GM18870 (cell line): ENCODE measurements at regions not wholly inside any gene's neighbourhood (a gene's known extent, or its start where the extent isn't known, plus 50 kb on each side); places are given as distances from the start of the nearest gene placed in this dataset.

Experiments
- ATAC-seq: cut with Tn5 transposase; IDR thresholded peaks from one replicate; pipeline ENCODE4 v1.9.1; 2021; ENCODE audit warnings: moderate library complexity; ENCODE audit not compliant: unreplicated experiment

GRCh38 chr10:44201011-44201410, 183.9 kb downstream of the CXCL12 start:
- no peak for ATAC-seq

DNA sequence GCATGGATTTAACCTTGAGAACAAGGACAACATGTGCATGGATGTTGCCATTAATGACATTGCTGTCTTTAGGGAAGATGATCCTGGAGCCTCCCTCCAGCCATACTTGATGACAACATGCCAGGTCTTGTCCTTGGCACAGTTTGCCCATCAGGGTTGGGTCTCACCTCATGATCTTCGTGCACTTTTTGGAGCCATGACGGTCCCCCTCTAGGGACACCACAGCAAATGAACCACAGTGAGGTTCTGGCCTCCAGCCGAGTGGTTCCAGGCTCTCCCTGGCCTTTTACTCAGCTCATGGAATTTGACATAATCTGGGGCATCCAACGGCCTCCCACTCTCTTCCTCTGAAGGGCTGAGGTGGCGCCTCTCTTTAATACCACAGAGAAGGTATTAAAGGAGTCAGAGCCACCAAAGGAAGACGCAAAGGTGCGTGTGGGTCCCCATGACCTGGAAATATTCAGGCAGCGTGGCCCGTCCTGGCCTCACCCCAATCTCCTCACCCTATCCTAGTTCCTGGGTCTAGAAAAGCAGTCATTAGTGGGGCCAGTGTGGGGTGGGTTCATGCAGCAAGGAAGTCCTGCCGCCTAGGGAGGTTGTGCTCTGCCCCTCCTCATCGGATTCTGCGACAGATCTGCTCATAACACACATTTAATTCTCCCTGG, 184.8 kb downstream of the CXCL12 start:
- ATAC-seq = no peak

GRCh38 chr10:44199267-44199666, 185.6 kb downstream of the CXCL12 start:
- ATAC-seq = no peak

DNA sequence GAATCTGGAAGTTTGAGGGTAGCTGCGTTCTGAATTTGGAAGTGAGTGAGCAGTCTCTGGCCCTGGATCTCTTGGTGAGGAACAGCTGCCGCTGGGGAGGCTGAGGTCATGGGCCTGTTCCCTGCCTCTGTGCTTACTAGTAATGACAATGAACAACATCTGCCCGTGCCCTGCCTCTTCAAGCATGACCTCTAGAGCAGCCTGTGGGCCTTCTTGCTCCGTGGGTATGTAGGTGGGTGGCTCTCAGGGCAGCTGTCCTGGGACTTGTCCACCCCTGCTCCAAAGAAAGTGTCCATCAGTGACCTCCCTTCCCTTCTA, 186.2 kb downstream of the CXCL12 start:
- ATAC-seq = no peak

DNA sequence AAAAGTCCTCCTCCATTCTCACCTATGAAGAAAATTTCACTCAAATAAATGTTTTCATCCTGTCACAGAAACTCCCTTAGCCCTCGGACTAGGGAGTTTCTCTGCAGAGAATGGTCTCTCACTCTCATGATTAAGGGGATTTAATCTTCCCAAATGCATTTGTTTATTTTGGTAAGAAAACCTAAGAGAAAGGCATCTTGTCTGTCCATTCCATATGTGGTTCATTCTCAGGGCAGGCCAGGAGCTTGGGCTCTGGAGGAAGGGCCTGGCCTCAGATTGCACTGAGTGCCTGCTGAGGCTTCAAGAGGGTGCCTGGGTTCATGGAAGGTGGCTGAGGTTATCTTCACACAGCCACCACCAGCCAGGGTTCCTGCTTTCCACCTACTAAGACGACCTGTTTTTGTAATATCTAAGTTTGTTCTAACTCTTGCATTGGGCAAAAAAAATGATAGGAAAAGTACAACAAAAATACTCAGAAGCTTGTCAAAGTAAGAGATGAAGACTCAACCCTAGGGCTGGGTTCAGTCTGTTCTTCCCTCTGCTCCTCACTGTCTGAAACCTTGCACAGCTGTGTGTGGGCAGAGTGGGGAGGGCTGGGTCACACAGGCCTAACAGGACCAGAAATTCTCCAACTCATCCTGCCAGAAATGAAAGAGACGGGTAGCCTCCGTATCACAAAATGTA, 186.7 kb downstream of the CXCL12 start:
- ATAC-seq = no peak

- no peak for ATAC-seq
These were observed 187.3 kb downstream of the CXCL12 start for GRCh38 chr10:44197646-44198045.

- no peak for ATAC-seq
These were observed 188.6 kb downstream of the CXCL12 start for GRCh38 chr10:44196336-44196735.

DNA sequence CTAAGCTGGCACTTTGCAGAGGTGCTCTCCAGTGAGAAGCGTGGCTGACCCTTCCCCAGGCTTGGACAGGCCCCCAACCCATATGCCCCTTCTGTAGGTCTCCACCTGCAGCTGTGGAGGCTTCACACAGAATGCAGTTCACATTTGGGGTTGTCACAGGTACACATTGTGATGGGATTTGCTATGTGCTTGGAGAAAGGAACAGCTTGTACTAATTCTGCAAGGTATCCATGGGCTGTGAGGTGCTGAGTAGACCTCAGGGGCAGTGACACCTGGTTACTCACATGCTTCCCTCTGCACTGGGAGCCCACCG, 188.9 kb downstream of the CXCL12 start:
- ATAC-seq = no peak

GRCh38 chr10:44195112-44196007, 189.5 kb downstream of the CXCL12 start:
- no peak for ATAC-seq

DNA sequence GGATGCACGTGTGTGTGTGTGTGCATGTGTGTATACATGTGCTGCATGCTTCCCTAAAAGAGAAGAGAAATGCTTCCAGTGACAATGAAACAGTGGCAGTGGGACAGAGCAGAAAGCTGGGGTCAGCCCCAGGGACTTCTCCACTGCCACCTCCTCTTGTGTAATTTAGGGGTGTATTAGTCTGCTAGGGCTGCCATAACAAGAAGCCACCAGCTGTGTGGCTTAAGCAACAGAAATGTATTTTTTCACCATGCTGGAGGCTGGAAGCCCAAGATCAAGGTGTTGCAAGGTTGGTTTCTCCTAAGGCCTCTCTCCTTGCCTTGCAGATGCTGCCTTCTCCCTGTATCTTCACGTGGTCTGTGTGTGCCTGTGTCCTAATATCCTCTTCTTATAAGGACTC, 190.5 kb downstream of the CXCL12 start:
- no peak for ATAC-seq

- no peak for ATAC-seq
These were observed 191.2 kb downstream of the CXCL12 start for GRCh38 chr10:44193567-44194220.

GRCh38 chr10:44193166-44193565, 191.7 kb downstream of the CXCL12 start:
- ATAC-seq = no peak

DNA sequence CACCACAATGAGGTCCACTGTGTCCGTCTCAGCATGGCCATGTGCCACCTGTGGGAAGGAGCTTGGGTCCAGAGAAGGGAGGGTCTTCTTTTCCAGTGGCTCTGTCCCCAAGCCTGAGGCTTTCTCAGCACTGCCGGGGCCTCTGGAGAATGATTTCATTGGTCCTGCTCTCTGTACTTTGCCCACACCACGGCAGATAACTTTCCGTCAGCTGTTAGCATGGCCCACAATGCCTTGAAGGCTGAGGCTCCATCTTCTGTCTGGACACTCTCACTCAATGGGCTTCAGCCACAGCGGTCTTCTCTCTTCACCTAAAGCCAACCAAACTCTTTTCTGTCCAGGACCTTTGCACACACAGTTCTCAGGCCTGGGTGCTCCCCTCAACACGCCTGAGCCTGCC, 192.5 kb downstream of the CXCL12 start:
- no peak for ATAC-seq

DNA sequence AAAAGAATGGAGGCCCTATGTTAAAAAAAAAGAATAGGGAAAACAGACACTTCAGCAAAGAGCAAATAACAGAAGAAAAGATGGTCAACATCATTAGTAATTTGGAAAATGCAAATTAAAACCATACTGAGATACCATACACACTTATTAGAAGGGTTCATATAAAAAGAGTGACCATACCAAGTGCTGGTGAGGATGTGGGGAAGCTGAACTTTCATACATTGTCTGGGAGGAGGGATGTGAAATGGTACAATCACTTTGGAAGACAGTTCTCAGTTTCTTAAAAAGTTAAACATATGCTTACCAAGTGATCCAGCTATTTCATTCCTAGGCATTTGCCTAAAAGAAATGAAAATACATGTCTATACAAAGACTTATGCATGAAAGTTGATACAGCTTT, 194.4 kb downstream of the CXCL12 start:
- ATAC-seq = no peak

DNA sequence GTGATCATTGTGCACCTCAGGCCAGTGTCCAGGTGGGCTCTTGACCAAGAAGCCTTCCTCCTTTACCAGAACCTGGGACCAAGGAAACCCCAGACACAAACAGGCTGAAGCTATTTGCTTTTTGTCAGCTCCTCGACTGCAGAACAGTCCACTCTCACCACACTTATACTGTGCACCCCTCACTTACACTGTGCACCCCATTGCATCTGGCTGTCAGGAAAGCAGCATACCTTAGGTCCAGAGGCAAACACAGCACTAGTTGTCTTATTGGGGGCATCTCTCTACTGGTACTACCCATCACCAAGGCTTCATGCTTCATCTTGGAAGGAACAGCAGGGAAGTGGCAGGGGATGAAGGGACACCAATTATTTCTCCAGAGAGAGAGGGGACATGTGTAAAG, 198.1 kb downstream of the CXCL12 start:
- no peak for ATAC-seq

- ATAC-seq = no peak
These were observed 198.7 kb downstream of the CXCL12 start for GRCh38 chr10:44186150-44186549.

DNA sequence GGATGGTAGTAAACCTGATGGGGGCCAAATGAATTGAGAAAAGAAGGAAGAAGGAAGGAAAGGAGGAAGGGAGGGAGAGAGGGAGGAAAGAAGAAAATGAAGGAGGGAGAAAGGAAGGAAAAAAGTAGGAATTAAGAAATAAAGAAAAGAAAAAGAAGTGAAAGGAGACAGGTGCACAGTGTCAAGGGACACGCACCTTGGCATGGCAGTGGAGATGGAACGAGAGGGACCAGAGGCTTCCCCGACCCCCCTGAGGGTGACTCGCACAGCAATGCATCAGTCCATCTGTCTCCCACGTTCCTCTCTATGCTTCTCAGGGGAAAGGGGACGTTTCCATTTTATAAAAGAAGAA, 199.6 kb downstream of the CXCL12 start:
- ATAC-seq = no peak

DNA sequence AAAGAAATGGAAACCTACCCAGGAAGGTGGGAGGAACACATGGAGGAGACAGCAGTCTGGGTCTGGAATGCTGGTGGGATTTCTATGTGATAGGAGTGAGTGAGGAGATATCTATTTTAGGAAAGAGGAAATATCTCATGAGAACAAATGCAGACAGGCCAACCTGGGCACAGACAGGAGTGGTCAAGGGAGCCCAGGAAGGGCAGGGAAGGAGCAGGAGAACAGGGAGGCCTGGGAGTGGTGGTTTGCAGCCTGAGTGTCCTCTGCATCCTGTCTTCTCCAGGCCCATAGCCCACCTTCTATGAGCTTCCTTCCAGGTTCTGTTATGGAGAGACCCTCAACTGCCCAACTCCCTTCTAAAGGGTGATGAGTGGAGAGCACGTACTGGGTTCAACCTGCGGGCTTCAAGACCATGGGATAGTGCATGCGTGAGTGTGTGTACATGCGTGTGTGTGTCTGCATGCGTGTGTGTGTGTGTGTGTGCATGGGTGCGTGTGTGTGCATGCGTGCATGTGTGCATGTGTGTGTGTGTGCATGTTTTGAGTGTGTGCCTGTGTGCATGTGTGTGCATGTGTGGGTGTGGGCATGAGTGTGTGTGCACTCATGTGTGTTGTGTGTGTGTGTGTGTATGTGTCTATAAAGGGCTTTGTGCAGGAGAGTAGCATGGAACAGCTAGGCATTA, 200.1 kb downstream of the CXCL12 start:
- no peak for ATAC-seq

GRCh38 chr10:44183667-44184632, 200.9 kb downstream of the CXCL12 start:
- ATAC-seq = no peak

- no peak for ATAC-seq
These were observed 202.0 kb downstream of the CXCL12 start for GRCh38 chr10:44182909-44183308.
